Brain microvascular endothelial cell (primary cell): ENCODE measurements at regions not wholly inside any gene's neighbourhood (a gene's known extent, or its start where the extent isn't known, plus 50 kb on each side); places are given as distances from the start of the nearest gene placed in this dataset.
"Not testable (repeated sequence)": the region's sequence is repeated elsewhere in the genome, so short reads cannot be mapped to it uniquely, and the experiment has no call there.

ENCODE experiments used
- DNase-seq: peaks from one replicate; pipeline ENCODE4 v3.0.0-alpha.2; 2020
- H3K27ac ChIP-seq: fragments of 250-450 bp; sonication (Bioruptor Pico); 2 replicates; pipeline ENCODE4 v1.5.1; 2020; ENCODE audit warnings: mild to moderate bottlenecking, moderate library complexity
- H3K27me3 ChIP-seq: fragments of 250-450 bp; sonication (Bioruptor Pico); replicated peaks from 2 replicates; pipeline ENCODE4 v1.5.1; 2020; ENCODE audit warnings: mild to moderate bottlenecking
- H3K36me3 ChIP-seq: fragments of 250-450 bp; sonication (Bioruptor Pico); replicated peaks from 2 replicates; pipeline ENCODE4 v1.5.1; 2020; ENCODE audit warnings: mild to moderate bottlenecking
- H3K4me3 ChIP-seq: 2 replicates; pipeline ENCODE4 v1.5.1; 2011; ENCODE audit warnings: low read depth, mild to moderate bottlenecking, control low read depth, low read length, moderate library complexity
- in situ Hi-C: cut with HindIII; loops from 2 replicates; pipeline ENCODE4 v1.10.0; 2017; ENCODE audit warnings: low sequenced_read_pairs, low pct_ligation_motif_present
- TF ChIP-seq, protein P1 (sequence below): IDR thresholded peaks from 2 replicates; pipeline ENCODE4 v1.5.1; 2011; ENCODE audit warnings: low read depth, mild to moderate bottlenecking, moderate library complexity, low read length, control low read depth, inconsistent platforms; ENCODE audit errors: missing control alignments

DNA sequence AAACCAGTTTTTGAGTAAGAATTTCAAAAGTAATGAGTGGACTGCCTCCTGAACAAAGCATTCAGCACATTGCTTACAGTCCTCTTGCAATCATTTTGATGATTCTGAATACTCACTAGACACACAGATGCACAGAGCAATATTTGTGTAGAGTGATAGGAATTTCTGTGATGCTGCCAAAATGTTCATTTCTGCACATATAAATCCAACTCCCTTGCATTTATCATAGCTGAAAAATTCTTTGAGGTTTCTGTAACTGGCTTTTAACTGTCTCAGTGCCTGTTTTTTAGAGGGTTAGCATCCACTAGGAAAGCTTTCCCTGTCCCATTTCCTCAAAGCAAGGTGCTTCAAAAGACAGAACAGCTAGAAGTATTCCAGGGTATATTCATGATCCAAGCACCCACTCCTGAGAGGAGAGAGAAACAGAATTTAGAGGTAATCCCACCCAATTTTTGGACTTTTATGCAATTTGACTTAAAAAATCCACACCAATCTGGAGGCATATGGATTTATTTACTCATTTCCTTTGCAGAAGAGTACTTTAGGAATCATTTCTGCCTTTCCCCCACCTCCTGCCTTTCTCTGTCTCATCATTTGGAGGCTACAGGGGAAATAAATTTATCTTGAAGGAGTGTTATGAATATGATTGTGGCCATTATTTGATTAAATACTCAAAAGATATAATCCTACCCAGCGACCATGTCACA, 234.5 kb upstream of the SLIT2 start:
- DNase-seq: peak; percentile 51
- Histone ChIP-seq H3K4me3 (no peak overlapping the region), H3K27ac (peak overlapping the region; percentile 37), H3K36me3 (no peaks in the 10 kb centered on the region), H3K27me3 (no peaks in the 10 kb centered on the region)
- in situ Hi-C loops: no loop called here
- TF ChIP-seq, protein P1, sequence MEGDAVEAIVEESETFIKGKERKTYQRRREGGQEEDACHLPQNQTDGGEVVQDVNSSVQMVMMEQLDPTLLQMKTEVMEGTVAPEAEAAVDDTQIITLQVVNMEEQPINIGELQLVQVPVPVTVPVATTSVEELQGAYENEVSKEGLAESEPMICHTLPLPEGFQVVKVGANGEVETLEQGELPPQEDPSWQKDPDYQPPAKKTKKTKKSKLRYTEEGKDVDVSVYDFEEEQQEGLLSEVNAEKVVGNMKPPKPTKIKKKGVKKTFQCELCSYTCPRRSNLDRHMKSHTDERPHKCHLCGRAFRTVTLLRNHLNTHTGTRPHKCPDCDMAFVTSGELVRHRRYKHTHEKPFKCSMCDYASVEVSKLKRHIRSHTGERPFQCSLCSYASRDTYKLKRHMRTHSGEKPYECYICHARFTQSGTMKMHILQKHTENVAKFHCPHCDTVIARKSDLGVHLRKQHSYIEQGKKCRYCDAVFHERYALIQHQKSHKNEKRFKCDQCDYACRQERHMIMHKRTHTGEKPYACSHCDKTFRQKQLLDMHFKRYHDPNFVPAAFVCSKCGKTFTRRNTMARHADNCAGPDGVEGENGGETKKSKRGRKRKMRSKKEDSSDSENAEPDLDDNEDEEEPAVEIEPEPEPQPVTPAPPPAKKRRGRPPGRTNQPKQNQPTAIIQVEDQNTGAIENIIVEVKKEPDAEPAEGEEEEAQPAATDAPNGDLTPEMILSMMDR: no peak

DNA sequence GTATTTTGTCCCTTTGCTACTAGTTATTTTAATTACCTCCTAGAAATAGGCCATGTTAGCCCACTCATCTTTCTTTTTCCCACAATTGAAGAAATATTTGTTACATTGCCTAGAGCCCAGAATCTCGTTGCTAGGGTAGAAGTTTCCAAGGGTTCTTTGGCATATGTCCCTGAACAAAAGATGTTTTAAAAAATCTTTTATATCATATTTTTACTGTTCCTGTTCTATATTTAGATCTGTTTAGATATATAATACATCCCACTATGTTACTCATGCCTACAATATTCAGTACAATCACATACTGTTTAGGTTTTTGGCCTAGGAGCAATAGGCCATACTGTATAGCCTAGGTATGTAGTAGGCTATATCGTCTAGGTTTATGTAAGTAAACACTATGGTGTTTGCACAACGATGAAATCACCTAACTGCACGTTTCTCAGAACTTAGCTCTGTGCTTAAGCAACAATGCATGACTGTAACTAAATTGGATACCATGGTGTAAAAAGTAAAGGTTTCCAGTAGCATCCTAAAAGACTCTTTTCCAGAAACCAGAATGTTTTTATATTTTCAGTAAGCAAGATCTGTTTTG, 236.0 kb upstream of the SLIT2 start:
- in situ Hi-C loops: no loop called here
- no peaks in the 10 kb centered on the region for H3K27me3 ChIP-seq
- no peak overlapping the region for H3K27ac ChIP-seq
- TF ChIP-seq, protein P1: no peak
- DNase-seq: no peak
- no peak overlapping the region for H3K4me3 ChIP-seq
- H3K36me3 ChIP-seq: no peaks in the 10 kb centered on the region

DNA sequence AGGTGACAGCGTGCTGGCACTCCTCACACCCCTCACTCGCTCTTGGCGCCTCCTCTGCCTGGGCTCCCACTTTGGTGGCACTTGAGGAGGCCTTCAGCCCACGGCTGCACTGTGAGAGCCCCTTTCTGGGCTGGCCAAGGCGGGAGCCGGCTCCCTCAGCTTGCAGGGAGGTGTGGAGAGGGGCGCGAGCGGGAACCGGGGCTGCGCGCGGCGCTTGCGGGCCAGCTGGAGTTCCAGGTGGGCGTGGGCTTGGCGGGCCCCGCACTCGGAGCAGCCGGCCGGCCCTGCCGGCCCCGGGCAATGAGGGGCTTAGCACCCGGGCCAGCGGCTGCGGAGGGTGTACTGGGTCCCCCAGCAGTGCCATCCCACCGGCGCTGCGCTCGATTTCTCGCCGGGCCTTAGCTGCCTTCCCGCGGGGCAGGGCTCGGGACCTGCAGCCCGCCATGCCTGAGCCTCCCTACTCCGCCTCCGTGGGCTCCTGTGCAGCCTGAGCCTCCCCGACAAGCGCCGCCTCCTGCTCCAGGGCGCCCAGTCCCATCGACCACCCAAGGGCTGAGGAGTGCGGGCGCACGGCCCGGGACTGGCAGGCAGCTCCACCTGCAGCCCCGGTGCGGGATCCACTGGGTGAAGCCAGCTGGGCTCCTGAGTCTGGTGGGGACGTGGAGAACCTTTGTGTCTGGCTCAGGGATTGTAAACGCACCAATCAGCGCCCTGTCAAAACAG, 247.7 kb upstream of the SLIT2 start:
- H3K27me3 ChIP-seq, in situ Hi-C loops, DNase-seq, H3K36me3 ChIP-seq, H3K27ac ChIP-seq, H3K4me3 ChIP-seq: not testable (repeated sequence)

DNA sequence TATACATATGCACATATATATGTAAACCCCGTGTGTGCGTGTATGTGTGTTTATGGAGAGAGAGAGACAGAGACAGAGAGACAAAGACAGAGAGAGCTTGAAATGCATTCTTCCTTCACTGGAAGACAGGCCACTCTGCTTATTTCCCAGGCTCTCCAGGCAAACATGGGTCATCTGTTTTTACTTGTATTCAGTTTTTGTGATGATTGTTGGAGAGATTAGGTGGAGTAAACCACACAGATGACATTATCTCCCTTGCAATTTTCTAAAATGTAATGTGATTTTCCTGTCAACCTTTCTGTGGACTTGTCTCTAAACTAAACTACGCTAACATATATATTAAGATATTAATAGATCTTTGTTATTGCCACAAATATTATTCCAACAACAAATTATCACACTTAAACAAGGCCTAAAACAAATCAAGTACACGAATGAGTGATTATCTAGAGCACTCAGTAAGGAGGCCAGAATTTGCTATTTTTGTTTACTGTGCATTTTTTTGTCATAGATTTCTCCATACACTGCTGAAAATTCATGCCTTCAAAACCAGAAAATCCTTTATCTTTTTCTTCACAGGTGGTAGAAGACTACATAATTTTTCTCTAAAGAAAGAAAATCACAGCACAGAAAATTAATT, 251.8 kb upstream of the SLIT2 start:
- in situ Hi-C loops: no loop called here
- no peak overlapping the region for H3K27ac ChIP-seq
- H3K4me3 ChIP-seq: no peak overlapping the region
- TF ChIP-seq, protein P1: no peak
- DNase-seq: no peak
- no peaks in the 10 kb centered on the region for H3K36me3 ChIP-seq
- H3K27me3 ChIP-seq: no peaks in the 10 kb centered on the region

DNA sequence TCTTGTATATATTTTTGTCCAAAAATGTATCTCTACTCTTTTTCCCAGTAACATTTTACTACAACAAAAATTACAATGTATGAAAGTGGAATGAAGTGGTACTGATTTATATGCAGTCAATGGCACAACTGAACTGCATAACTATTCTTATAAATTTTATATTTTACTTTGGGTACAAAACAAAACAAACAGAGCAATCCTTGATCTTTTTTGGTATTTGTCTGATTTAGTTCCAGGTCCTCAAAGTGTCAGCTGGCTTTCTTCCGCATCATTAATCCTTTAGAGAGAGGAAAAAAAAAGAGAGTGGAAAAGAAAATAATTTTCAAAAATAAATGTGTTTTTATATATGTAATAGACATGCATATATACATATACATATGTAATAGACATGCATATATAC, 252.4 kb upstream of the SLIT2 start:
- H3K27ac ChIP-seq: no peak overlapping the region
- DNase-seq: no peak
- no peaks in the 10 kb centered on the region for H3K36me3 ChIP-seq
- in situ Hi-C loops: no loop called here
- no peaks in the 10 kb centered on the region for H3K27me3 ChIP-seq
- no peak overlapping the region for H3K4me3 ChIP-seq
- TF ChIP-seq, protein P1: no peak

DNA sequence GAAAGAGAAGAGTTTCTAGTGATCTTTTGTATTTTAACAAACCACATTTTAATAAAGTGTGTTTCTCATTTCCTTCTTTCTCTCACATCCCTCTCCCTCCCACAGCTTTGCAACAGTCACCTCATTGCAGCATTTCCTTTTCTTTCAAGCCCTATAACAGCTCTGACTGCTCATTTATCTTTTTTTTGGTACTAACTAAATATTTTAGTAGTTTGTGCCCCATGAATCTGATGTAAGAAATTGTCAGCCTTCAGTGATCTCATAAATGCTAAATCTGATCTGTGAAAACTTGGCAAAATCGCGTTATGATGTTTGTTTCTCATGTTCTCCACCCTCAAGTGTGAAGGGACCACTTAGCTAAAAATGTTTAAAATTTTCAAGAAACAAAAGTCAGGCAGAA, 258.5 kb upstream of the SLIT2 start:
- TF ChIP-seq, protein P1: no peak
- Histone ChIP-seq H3K27me3 (no peaks in the 10 kb centered on the region), H3K36me3 (no peaks in the 10 kb centered on the region), H3K27ac (no peak overlapping the region), H3K4me3 (no peak overlapping the region)
- in situ Hi-C loops: no loop called here
- DNase-seq: no peak
